OCI-LY3 (cell line): ENCODE measurements at regions not wholly inside any gene's neighbourhood (a gene's known extent, or its start where the extent isn't known, plus 50 kb on each side); places are given as distances from the start of the nearest gene placed in this dataset.

Experiments used
- H2AFZ ChIP-seq: fragments of 200-600, 300-600 bp; shearing (Covaris generic); 2 replicates; pipeline ENCODE4 v1.6.0; 2014; ENCODE audit warnings: antibody characterized with exemption, low read depth, low read length
- H3K27ac ChIP-seq: fragments of 200-600, 300-600 bp; sonication (generic); 2 replicates; pipeline ENCODE4 v1.5.1; 2014; ENCODE audit warnings: mild to moderate bottlenecking, low read length, moderate library complexity, mixed read lengths
- H3K27me3 ChIP-seq: fragments of 200-600, 300-600 bp; sonication (generic); 2 replicates; pipeline ENCODE4 v1.6.1; 2014; ENCODE audit warnings: low read depth, low read length, mixed read lengths
- H3K36me3 ChIP-seq: fragments of 200-600, 300-600 bp; sonication (generic); replicated peaks from 2 replicates; pipeline ENCODE3; 2014; ENCODE audit warnings: low read depth, low read length, mixed read lengths
- H3K4me1 ChIP-seq: fragments of 300-600, 200-600 bp; sonication (generic); 2 replicates; pipeline ENCODE4 v1.6.1; 2014; ENCODE audit warnings: low read length, mixed read lengths
- H3K4me2 ChIP-seq: fragments of 200-600, 300-600 bp; sonication (generic); 2 replicates; pipeline ENCODE4 v1.6.1; 2014; ENCODE audit warnings: low read length, mixed read lengths
- H3K4me3 ChIP-seq: fragments of 300-600, 200-600 bp; sonication (generic); 2 replicates; pipeline ENCODE4 v1.5.1; 2014; ENCODE audit warnings: antibody characterized with exemption, mild to moderate bottlenecking, low read length, moderate library complexity
- H3K79me2 ChIP-seq: fragments of 300-600, 200-600 bp; shearing (Covaris generic); 2 replicates; pipeline ENCODE4 v1.6.1; 2014; ENCODE audit warnings: mild to moderate bottlenecking, low read length, mixed read lengths
- H3K9ac ChIP-seq: fragments of 300-600, 200-600 bp; shearing (Covaris generic); 2 replicates; pipeline ENCODE4 v1.6.0; 2014; ENCODE audit warnings: mild to moderate bottlenecking, low read length, moderate library complexity
- H3K9me3 ChIP-seq: fragments of 200-600, 300-600 bp; shearing (Covaris generic); 2 replicates; pipeline ENCODE4 v1.6.1; 2014; ENCODE audit warnings: low read length, mixed read lengths; ENCODE audit not compliant: insufficient read depth
- H4K20me1 ChIP-seq: fragments of 200-600, 300-600 bp; sonication (generic); 2 replicates; pipeline ENCODE4 v1.6.1; 2016; ENCODE audit warnings: low read length, mixed read lengths; ENCODE audit not compliant: insufficient read depth
- EZH2phosphoT487 ChIP-seq: fragments of 200-600 bp; shearing (Covaris generic); IDR thresholded peaks from 2 replicates; pipeline ENCODE4 v1.6.1; 2018; ENCODE audit warnings: antibody characterized with exemption, mixed run types, low read depth
- TF ChIP-seq, protein P1 (sequence below): fragments of 200-600, 300-600 bp; sonication (generic); IDR thresholded peaks from 2 replicates; pipeline ENCODE4 v1.5.1; 2014; ENCODE audit warnings: antibody characterized with exemption, low read length, low read depth

DNA sequence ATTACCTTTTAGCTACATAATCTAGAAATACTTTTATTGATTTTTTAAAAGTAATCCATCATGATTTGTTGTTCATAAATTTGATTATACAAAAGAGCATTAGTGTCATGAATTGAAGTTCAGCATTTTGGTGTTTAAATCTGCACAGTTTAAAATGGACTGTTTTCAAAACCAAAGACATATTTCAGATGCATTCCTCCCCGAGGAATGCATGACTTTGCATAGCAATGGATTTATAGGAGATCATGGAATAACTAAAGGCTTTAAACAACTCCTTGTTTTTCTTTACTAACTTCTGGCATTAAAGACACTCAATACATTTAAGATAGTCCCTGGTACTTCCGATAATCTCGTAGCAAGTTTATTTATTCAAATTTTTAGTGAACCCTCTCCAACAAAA lies 863.1 kb upstream of the TMPRSS15 start:
- Histone ChIP-seq H3K9ac (no peak overlapping the region), H3K27ac (no peak overlapping the region), H3K9me3 (no peaks in the 10 kb centered on the region), H3K4me2 (no peak overlapping the region), H4K20me1 (no peaks in the 10 kb centered on the region), H3K4me3 (no peak overlapping the region), H2AFZ (no peak overlapping the region), H3K27me3 (no peaks in the 10 kb centered on the region), H3K79me2 (no peaks in the 10 kb centered on the region), H3K4me1 (no peaks in the 10 kb centered on the region), H3K36me3 (no peaks in the 10 kb centered on the region)
- TF ChIP-seq, protein P1, sequence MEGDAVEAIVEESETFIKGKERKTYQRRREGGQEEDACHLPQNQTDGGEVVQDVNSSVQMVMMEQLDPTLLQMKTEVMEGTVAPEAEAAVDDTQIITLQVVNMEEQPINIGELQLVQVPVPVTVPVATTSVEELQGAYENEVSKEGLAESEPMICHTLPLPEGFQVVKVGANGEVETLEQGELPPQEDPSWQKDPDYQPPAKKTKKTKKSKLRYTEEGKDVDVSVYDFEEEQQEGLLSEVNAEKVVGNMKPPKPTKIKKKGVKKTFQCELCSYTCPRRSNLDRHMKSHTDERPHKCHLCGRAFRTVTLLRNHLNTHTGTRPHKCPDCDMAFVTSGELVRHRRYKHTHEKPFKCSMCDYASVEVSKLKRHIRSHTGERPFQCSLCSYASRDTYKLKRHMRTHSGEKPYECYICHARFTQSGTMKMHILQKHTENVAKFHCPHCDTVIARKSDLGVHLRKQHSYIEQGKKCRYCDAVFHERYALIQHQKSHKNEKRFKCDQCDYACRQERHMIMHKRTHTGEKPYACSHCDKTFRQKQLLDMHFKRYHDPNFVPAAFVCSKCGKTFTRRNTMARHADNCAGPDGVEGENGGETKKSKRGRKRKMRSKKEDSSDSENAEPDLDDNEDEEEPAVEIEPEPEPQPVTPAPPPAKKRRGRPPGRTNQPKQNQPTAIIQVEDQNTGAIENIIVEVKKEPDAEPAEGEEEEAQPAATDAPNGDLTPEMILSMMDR, result no peak
- TF ChIP-seq EZH2phosphoT487, result no peak

DNA sequence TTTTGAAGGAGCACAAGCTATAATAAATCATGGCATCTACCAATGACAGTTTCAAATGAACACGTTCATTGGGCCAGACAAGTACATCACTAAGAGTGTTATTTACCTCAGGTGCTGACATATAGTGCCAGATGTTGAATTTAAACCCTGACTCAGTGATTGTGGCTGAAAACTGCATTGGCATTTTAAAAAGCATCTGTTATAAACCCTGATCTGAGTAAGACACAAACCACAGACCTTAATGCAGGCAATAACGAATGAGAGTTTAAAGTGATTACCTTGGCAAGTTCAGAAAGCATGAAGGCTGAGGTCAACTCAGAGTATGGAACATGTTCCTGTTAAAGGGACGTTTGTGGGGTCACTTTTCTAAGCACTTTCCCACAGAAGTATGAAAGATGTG lies 865.1 kb upstream of the TMPRSS15 start:
- H3K27me3 ChIP-seq, result no peaks in the 10 kb centered on the region
- no peaks in the 10 kb centered on the region for H3K36me3 ChIP-seq
- 0 out of 2 replicates have a peak overlapping the region, but pooled peaks have one; percentile 18 for H2AFZ ChIP-seq
- no peak overlapping the region for H3K4me3 ChIP-seq
- H3K4me1 ChIP-seq, result no peaks in the 10 kb centered on the region
- H3K79me2 ChIP-seq, result no peaks in the 10 kb centered on the region
- H3K9me3 ChIP-seq, result no peaks in the 10 kb centered on the region
- H4K20me1 ChIP-seq, result no peaks in the 10 kb centered on the region
- no peak overlapping the region for H3K9ac ChIP-seq
- H3K4me2 ChIP-seq, result peak overlapping the region; percentile 14; the same call in 1 of the 2 replicates
- H3K27ac ChIP-seq, result no peak overlapping the region
- TF ChIP-seq EZH2phosphoT487, result no peak
- TF ChIP-seq, protein P1, result no peak

DNA sequence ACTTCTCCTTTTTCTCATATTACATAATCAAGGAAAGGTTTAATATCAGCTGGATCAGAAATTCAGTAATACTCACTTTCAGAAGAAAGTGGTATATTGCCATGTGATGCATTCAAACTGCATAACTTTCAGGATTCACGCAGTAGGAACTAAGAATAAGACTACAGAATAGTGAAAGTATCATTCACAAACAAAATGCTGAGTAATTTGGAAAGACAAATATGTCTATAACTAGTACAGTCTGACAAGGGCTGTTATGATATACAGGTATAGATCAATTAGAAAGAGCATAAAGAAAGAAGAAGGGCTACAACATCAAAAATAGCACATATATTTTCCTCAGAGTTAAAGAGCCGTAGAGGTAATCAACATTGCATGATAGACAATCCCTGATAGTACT lies 871.5 kb upstream of the TMPRSS15 start:
- Histone ChIP-seq H3K4me3 (no peak overlapping the region), H3K36me3 (no peaks in the 10 kb centered on the region), H3K79me2 (no peaks in the 10 kb centered on the region), H3K9me3 (no peaks in the 10 kb centered on the region), H3K4me2 (peak overlapping the region; percentile 40; the same call in 1 of the 2 replicates), H3K27ac (peak overlapping the region; percentile 54), H3K9ac (no peak overlapping the region), H3K27me3 (no peaks in the 10 kb centered on the region), H3K4me1 (peaks cover 13% of the 10 kb centered on the region), H2AFZ (no peak overlapping the region), H4K20me1 (no peaks in the 10 kb centered on the region)
- no peak for TF ChIP-seq EZH2phosphoT487
- TF ChIP-seq, protein P1, result no peak

DNA sequence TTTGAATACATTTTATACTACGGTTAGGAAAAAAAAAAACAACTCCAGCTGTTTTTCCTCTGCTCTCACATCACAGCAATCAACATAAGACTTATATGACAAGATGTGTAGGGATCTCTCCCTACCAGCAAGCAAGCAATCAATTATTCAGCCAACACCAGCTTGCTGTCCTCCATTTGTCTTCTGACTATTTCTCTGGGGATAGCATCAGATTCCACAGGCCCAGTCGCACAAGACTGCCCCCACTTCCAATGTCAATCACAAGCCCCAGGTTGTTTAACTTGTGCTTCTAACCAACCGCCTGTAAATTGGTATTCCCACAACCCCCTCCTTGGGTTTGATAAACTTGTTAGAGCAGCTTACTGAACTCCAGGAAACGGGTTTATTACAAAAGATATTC lies 873.1 kb upstream of the TMPRSS15 start:
- Histone ChIP-seq H4K20me1 (no peaks in the 10 kb centered on the region), H3K4me2 (no peak overlapping the region), H3K9ac (no peak overlapping the region), H3K9me3 (no peaks in the 10 kb centered on the region), H3K79me2 (no peaks in the 10 kb centered on the region), H2AFZ (no peak overlapping the region), H3K27ac (no peak overlapping the region), H3K4me1 (peaks cover 13% of the 10 kb centered on the region), H3K27me3 (no peaks in the 10 kb centered on the region), H3K36me3 (no peaks in the 10 kb centered on the region), H3K4me3 (no peak overlapping the region)
- TF ChIP-seq, protein P1, result no peak
- TF ChIP-seq EZH2phosphoT487, result no peak
